ENCODE measurements at regions not wholly inside any gene's neighbourhood (a gene's known extent, or its start where the extent isn't known, plus 50 kb on each side); places are given as distances from the start of the nearest gene placed in this dataset.
"Not testable (repeated sequence)": the region's sequence is repeated elsewhere in the genome, so short reads cannot be mapped to it uniquely, and the experiment has no call there.

- DNase-seq (ENCODE audit: low read depth), result no peak
These were observed 473.6 kb downstream of the KCTD16 start for GRCh38 chr5:144644317-144644716.

- no peak for DNase-seq (ENCODE audit: low read depth)
These were observed 468.1 kb downstream of the KCTD16 start for GRCh38 chr5:144638787-144639186.

- DNase-seq (ENCODE audit: low read depth), result peak; percentile 0
These were observed 463.5 kb downstream of the KCTD16 start for GRCh38 chr5:144634138-144634537.

GRCh38 chr5:144598451-144599068 lies 427.9 kb downstream of the KCTD16 start:
- DNase-seq (ENCODE audit: low read depth), result no peak

- DNase-seq (ENCODE audit: low read depth), result no peak
These were observed 425.8 kb downstream of the KCTD16 start for GRCh38 chr5:144596517-144596916.

- no peak for DNase-seq (ENCODE audit: low read depth)
These were observed 424.2 kb downstream of the KCTD16 start for GRCh38 chr5:144594919-144595318.

- DNase-seq (ENCODE audit: low read depth), result not testable (repeated sequence)
These were observed 423.6 kb downstream of the KCTD16 start for GRCh38 chr5:144594234-144594633.

GRCh38 chr5:144585681-144586080 lies 415.0 kb downstream of the KCTD16 start:
- no peak for DNase-seq (ENCODE audit: low read depth)

- DNase-seq (ENCODE audit: low read depth), result no peak
These were observed 413.1 kb downstream of the KCTD16 start for GRCh38 chr5:144583541-144584449.

- no peak for DNase-seq (ENCODE audit: low read depth)
These were observed 411.4 kb downstream of the KCTD16 start for GRCh38 chr5:144582066-144582465.

- DNase-seq (ENCODE audit: low read depth), result no peak
These were observed 410.4 kb downstream of the KCTD16 start for GRCh38 chr5:144581044-144581443.

- no peak for DNase-seq (ENCODE audit: low read depth)
These were observed 407.0 kb downstream of the KCTD16 start for GRCh38 chr5:144577676-144578075.

GRCh38 chr5:144575736-144576135 lies 405.1 kb downstream of the KCTD16 start:
- no peak for DNase-seq (ENCODE audit: low read depth)

GRCh38 chr5:144567421-144567780 lies 396.7 kb downstream of the KCTD16 start:
- peak; percentile 9 for DNase-seq (ENCODE audit: low read depth)

- peak; percentile 34 for DNase-seq (ENCODE audit: low read depth)
These were observed 396.2 kb downstream of the KCTD16 start for GRCh38 chr5:144566747-144567420.

- DNase-seq (ENCODE audit: low read depth), result peak; percentile 88
These were observed 378.9 kb downstream of the KCTD16 start for GRCh38 chr5:144549580-144549979.

- DNase-seq (ENCODE audit: low read depth), result no peak
These were observed 378.3 kb downstream of the KCTD16 start for GRCh38 chr5:144548936-144549335.

GRCh38 chr5:144547098-144547499 lies 376.4 kb downstream of the KCTD16 start:
- peak; percentile 11 for DNase-seq (ENCODE audit: low read depth)

- no peak for DNase-seq (ENCODE audit: low read depth)
These were observed 368.2 kb downstream of the KCTD16 start for GRCh38 chr5:144538845-144539244.

All from iris pigment epithelial cell (primary cell).